Parathyroid adenoma (tissue), 2 donors: ENCODE measurements at regions not wholly inside any gene's neighbourhood (a gene's known extent, or its start where the extent isn't known, plus 50 kb on each side); places are given as distances from the start of the nearest gene placed in this dataset.

Experiments used
- H2AFZ ChIP-seq: fragments of 300-600 bp; sonication (generic); one replicate; pipeline ENCODE4 v1.7.0; 2017; ENCODE audit warnings: antibody characterized with exemption, mild to moderate bottlenecking
- H3K27ac ChIP-seq: fragments of 300-600 bp; sonication (generic); one replicate; pipeline ENCODE4 v1.7.0; 2017
- H3K27me3 ChIP-seq: fragments of 300-600 bp; sonication (generic); one replicate; pipeline ENCODE4 v1.7.0; 2017; ENCODE audit warnings: low read length; ENCODE audit not compliant: control insufficient read depth, insufficient read depth
- H3K36me3 ChIP-seq: fragments of 300-600 bp; sonication (generic); one replicate; pipeline ENCODE4 v1.7.0; 2017; ENCODE audit warnings: low read length; ENCODE audit not compliant: control insufficient read depth, insufficient read depth
- H3K4me1 ChIP-seq: fragments of 300-600 bp; sonication (generic); one replicate; pipeline ENCODE4 v1.7.0; 2017; ENCODE audit warnings: control low read depth
- H3K4me2 ChIP-seq: fragments of 300-600 bp; sonication (generic); one replicate; pipeline ENCODE4 v1.7.0; 2017; ENCODE audit warnings: low read length
- H3K4me3 ChIP-seq: fragments of 300-600 bp; sonication (generic); one replicate; pipeline ENCODE4 v1.7.0; 2017; ENCODE audit warnings: low read depth, low read length
- H3K79me2 ChIP-seq: fragments of 300-600 bp; sonication (generic); one replicate; pipeline ENCODE4 v1.7.0; 2017; ENCODE audit warnings: control low read depth
- H3K9ac ChIP-seq: fragments of 300-600 bp; sonication (generic); one replicate; pipeline ENCODE4 v1.7.0; 2017; ENCODE audit warnings: mild to moderate bottlenecking
- H3K9me3 ChIP-seq: fragments of 300-600 bp; sonication (generic); one replicate; pipeline ENCODE4 v1.7.0; 2017; ENCODE audit warnings: low read length; ENCODE audit not compliant: control insufficient read depth
- CTCF ChIP-seq: fragments of 300-600 bp; sonication (generic); IDR thresholded peaks from one replicate; pipeline ENCODE4 v1.7.0; 2017; ENCODE audit warnings: antibody characterized with exemption, mild to moderate bottlenecking
- donor health status: primary hyperparathyroidism.

- H3K4me3 ChIP-seq, result no peak overlapping the region
- no peak overlapping the region for H2AFZ ChIP-seq
- no peaks in the 10 kb centered on the region for H3K4me1 ChIP-seq
- H3K4me2 ChIP-seq, result no peak overlapping the region
- no peaks in the 10 kb centered on the region for H3K27me3 ChIP-seq
- H3K9me3 ChIP-seq, result no peaks in the 10 kb centered on the region
- no peak overlapping the region for H3K27ac ChIP-seq
- H3K36me3 ChIP-seq, result no peaks in the 10 kb centered on the region
- H3K79me2 ChIP-seq, result no peaks in the 10 kb centered on the region
- H3K9ac ChIP-seq, result no peak overlapping the region
- TF ChIP-seq CTCF, result no peak
These were observed 175.4 kb downstream of the PPP1R2C start for GRCh38 chrX:42602566-42602965.

GRCh38 chrX:42602136-42602535 lies 175.8 kb downstream of the PPP1R2C start:
- no peak overlapping the region for H3K27ac ChIP-seq
- no peaks in the 10 kb centered on the region for H3K4me1 ChIP-seq
- no peak overlapping the region for H2AFZ ChIP-seq
- TF ChIP-seq CTCF, result no peak
- H3K4me3 ChIP-seq, result no peak overlapping the region
- H3K27me3 ChIP-seq, result no peaks in the 10 kb centered on the region
- H3K9me3 ChIP-seq, result no peaks in the 10 kb centered on the region
- H3K36me3 ChIP-seq, result no peaks in the 10 kb centered on the region
- H3K4me2 ChIP-seq, result no peak overlapping the region
- no peaks in the 10 kb centered on the region for H3K79me2 ChIP-seq
- no peak overlapping the region for H3K9ac ChIP-seq

- Histone ChIP-seq H3K27me3 (no peaks in the 10 kb centered on the region), H3K79me2 (no peaks in the 10 kb centered on the region), H3K4me2 (no peak overlapping the region), H3K4me1 (no peaks in the 10 kb centered on the region), H3K9me3 (no peaks in the 10 kb centered on the region), H2AFZ (no peak overlapping the region), H3K36me3 (no peaks in the 10 kb centered on the region), H3K9ac (no peak overlapping the region), H3K4me3 (no peak overlapping the region), H3K27ac (no peak overlapping the region)
- TF ChIP-seq CTCF, result no peak
These were observed 180.5 kb downstream of the PPP1R2C start for GRCh38 chrX:42597481-42597880.

- Histone ChIP-seq H3K4me3 (no peak overlapping the region), H3K27ac (no peak overlapping the region), H3K4me2 (no peak overlapping the region), H3K27me3 (no peaks in the 10 kb centered on the region), H3K9ac (no peak overlapping the region), H3K79me2 (no peaks in the 10 kb centered on the region), H3K36me3 (no peaks in the 10 kb centered on the region), H3K9me3 (no peaks in the 10 kb centered on the region), H2AFZ (no peak overlapping the region), H3K4me1 (no peaks in the 10 kb centered on the region)
- no peak for TF ChIP-seq CTCF
These were observed 191.9 kb downstream of the PPP1R2C start for GRCh38 chrX:42585842-42586621.

- Histone ChIP-seq H2AFZ (no peak overlapping the region), H3K9me3 (no peaks in the 10 kb centered on the region), H3K4me2 (no peak overlapping the region), H3K4me3 (no peak overlapping the region), H3K79me2 (no peaks in the 10 kb centered on the region), H3K9ac (no peak overlapping the region), H3K4me1 (no peaks in the 10 kb centered on the region), H3K27ac (no peak overlapping the region), H3K27me3 (no peaks in the 10 kb centered on the region), H3K36me3 (no peaks in the 10 kb centered on the region)
- TF ChIP-seq CTCF, result no peak
These were observed 200.0 kb downstream of the PPP1R2C start for GRCh38 chrX:42577936-42578470.
